NT2/D1 (cell line): ENCODE measurements at regions not wholly inside any gene's neighbourhood (a gene's known extent, or its start where the extent isn't known, plus 50 kb on each side); places are given as distances from the start of the nearest gene placed in this dataset.

Source experiments
- YY1 ChIP-seq: IDR thresholded peaks from 2 replicates; pipeline ENCODE4 v1.6.1; 2011; ENCODE audit not compliant: insufficient read length, insufficient read depth
- ZNF274 ChIP-seq: IDR thresholded peaks from 2 replicates; pipeline ENCODE4 v1.6.1; 2011; ENCODE audit warnings: mild to moderate bottlenecking, low read depth, low read length

GRCh38 chr3:81947359-81947758 is 185.9 kb upstream of the GBE1 start:
- TF ChIP-seq YY1 (no peak), ZNF274 (no peak)
